ENCODE measurements at regions not wholly inside any gene's neighbourhood (a gene's known extent, or its start where the extent isn't known, plus 50 kb on each side); places are given as distances from the start of the nearest gene placed in this dataset.
"Not testable (repeated sequence)": the region's sequence is repeated elsewhere in the genome, so short reads cannot be mapped to it uniquely, and the experiment has no call there.

DNA sequence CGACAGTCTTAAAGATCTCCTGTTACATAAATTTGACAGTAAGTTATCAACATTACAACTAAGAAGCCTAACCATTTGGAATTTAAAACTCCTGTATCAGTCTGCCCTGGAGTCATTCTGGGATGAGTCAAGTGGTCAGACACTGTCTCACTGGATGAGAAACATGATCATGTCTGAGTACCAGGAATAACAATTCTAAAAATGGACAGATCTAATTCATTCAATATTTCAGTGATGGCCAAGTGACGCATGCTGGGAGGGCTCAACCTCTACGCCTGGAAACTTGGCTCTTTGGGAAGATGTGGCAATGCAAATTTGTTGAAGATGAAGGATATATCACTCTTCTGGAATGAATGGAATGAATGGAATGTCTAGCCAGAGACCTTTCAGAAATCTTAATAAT lies 1427.2 kb downstream of the STIM2 start:
- H3K36me3 ChIP-seq: no peaks in the 10 kb centered on the region
- DNase-seq: no peak
- no peak overlapping the region for H3K4me3 ChIP-seq
- no peaks in the 10 kb centered on the region for H3K4me1 ChIP-seq
- no peaks in the 10 kb centered on the region for H3K9me3 ChIP-seq
- no peak for TF ChIP-seq POLR2A (IDR thresholded peaks at IDR 0.05)
- TF ChIP-seq, protein P1, sequence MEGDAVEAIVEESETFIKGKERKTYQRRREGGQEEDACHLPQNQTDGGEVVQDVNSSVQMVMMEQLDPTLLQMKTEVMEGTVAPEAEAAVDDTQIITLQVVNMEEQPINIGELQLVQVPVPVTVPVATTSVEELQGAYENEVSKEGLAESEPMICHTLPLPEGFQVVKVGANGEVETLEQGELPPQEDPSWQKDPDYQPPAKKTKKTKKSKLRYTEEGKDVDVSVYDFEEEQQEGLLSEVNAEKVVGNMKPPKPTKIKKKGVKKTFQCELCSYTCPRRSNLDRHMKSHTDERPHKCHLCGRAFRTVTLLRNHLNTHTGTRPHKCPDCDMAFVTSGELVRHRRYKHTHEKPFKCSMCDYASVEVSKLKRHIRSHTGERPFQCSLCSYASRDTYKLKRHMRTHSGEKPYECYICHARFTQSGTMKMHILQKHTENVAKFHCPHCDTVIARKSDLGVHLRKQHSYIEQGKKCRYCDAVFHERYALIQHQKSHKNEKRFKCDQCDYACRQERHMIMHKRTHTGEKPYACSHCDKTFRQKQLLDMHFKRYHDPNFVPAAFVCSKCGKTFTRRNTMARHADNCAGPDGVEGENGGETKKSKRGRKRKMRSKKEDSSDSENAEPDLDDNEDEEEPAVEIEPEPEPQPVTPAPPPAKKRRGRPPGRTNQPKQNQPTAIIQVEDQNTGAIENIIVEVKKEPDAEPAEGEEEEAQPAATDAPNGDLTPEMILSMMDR (IDR thresholded peaks at IDR 0.05): no peak
- no peaks in the 10 kb centered on the region for H3K27me3 ChIP-seq
- H3K27ac ChIP-seq: no peak overlapping the region

DNA sequence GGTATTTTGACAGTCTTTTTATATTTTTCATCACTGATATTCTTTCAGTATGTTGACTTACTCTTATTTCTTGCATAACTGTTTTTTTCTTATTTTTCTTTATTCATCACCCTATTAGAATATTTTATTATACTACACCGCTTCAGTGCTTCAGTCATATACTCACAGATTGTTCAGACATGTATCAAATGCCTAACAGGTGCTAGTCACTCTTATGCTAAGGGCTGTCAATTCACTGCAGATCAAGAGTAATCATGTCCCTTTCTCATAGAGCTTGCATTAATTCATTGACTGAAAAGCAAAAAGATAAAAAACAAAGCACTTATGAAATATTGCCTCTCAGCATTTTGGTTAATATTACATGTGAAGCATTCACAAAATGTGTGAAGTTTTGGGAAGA lies 1435.6 kb downstream of the STIM2 start:
- no peak for TF ChIP-seq POLR2A (IDR thresholded peaks at IDR 0.05)
- TF ChIP-seq, protein P1 (IDR thresholded peaks at IDR 0.05): no peak
- H3K27me3 ChIP-seq: no peaks in the 10 kb centered on the region
- H3K9me3 ChIP-seq: no peaks in the 10 kb centered on the region
- H3K36me3 ChIP-seq: no peaks in the 10 kb centered on the region
- DNase-seq: no peak
- no peak overlapping the region for H3K27ac ChIP-seq
- no peaks in the 10 kb centered on the region for H3K4me1 ChIP-seq
- H3K4me3 ChIP-seq: no peak overlapping the region

DNA sequence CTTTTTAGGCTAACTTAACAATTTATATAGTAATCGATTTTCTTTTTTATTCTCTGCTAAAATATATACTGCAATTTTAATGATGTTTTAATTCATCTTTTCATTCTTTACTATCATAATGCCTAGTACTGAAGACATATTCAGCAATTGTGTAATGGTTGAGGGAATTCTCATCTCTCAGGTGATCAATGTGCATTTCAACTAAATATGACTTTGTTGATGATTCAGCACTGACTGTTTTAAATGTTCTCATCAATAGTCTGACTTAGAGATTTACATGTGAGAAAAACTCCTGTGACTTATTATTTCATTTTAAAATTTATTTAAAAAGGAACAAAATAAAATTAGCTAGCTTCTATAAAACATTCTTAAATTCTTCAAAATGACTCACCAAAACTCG lies 1450.3 kb downstream of the STIM2 start:
- no peak for TF ChIP-seq POLR2A (IDR thresholded peaks at IDR 0.05)
- TF ChIP-seq, protein P1 (IDR thresholded peaks at IDR 0.05): no peak
- no peaks in the 10 kb centered on the region for H3K9me3 ChIP-seq
- H3K4me3 ChIP-seq: no peak overlapping the region
- no peak overlapping the region for H3K27ac ChIP-seq
- DNase-seq: no peak
- H3K4me1 ChIP-seq: no peaks in the 10 kb centered on the region
- H3K27me3 ChIP-seq: no peaks in the 10 kb centered on the region
- no peaks in the 10 kb centered on the region for H3K36me3 ChIP-seq

DNA sequence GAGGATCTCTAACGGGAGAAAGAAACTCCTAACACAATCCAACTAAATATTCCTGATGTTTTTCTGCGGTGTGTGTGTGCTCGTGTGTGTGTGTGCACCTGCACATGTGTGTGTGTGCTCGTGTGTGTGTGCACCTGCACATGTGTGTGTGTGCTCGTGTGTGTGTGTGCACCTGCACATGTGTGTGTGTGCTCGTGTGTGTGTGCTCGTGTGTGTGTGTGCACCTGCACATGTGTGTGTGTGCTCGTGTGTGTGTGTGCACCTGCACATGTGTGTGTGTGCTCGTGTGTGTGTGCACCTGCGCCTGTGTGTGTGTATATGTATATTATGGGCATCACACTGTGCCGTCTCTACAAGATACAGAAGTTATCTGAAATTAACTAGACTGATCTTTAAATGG lies 1451.9 kb downstream of the STIM2 start:
- not testable (repeated sequence) for H3K9me3 ChIP-seq, H3K27me3 ChIP-seq, H3K4me3 ChIP-seq, H3K4me1 ChIP-seq, H3K27ac ChIP-seq, DNase-seq, H3K36me3 ChIP-seq

DNA sequence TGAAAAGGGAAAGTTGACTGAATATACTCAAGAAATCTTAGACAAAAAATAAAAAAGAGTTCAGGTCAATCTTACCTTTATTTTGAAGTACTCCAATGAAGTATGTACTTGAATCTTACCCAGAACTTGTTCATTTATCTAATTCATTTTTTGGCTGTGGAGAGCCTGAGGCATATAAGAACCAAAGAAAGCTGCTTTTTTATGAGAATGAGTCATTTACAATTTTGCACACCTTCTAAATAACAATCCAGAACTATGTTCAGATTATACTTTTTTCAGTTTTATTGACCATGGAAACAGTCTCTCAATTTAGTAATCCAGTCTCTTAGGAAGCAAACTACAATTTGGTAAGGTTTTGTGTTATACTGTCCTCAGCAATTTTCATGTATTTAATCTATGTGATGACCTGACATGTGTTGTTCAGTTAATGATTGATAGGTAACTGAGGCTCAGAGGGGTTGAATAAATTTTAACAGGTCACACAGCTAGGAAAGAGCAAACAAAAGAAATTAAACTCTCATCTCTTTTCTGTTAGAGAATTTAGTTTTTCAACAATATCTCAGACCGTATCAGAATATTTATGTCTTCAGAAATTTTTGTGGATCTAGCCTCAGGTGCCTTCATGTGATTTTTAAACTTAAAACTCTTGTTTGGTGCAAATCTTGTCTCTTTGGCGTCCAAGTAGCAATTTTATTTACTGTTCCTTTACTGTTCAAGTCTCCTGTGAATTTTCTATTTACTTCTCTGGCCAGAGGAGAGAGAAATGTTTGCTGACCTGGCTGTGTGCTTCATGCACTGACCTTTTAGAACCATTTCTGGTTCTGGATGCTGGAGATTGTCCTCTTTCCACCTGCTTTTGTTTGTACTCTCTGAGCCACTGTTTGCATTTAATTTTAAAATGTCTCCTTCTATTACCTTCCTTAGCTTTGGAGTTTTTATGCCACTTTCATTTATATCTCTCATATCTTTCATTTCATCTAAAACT lies 1453.4 kb downstream of the STIM2 start:
- H3K4me3 ChIP-seq: no peak overlapping the region
- TF ChIP-seq POLR2A (IDR thresholded peaks at IDR 0.05): no peak
- TF ChIP-seq, protein P1 (IDR thresholded peaks at IDR 0.05): no peak
- no peak overlapping the region for H3K27ac ChIP-seq
- no peaks in the 10 kb centered on the region for H3K4me1 ChIP-seq
- H3K27me3 ChIP-seq: no peaks in the 10 kb centered on the region
- H3K36me3 ChIP-seq: no peaks in the 10 kb centered on the region
- DNase-seq: no peak
- no peaks in the 10 kb centered on the region for H3K9me3 ChIP-seq

DNA sequence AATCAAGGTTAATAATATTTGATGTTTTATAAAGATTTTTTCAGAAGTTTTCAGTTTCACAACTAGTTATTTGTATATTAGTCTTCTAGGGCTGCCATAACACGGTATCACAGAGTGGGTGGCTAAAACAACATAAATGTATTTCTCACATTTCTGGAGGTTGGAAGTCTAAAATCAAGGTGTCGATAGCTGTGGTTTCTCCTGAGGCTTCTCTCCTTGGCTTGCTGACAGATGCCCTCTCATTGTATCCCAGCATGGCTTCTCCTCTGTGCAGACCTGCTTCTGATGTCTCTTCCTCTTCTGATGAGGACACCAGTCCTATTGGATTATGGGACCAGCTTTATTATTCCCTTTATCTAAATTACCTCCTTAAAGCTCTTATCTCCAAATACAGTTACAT lies 1456.6 kb downstream of the STIM2 start:
- Histone ChIP-seq H3K36me3 (no peaks in the 10 kb centered on the region), H3K4me3 (no peak overlapping the region), H3K27ac (no peak overlapping the region), H3K9me3 (no peaks in the 10 kb centered on the region), H3K27me3 (no peaks in the 10 kb centered on the region), H3K4me1 (no peaks in the 10 kb centered on the region)
- no peak for DNase-seq
- TF ChIP-seq, protein P1 (IDR thresholded peaks at IDR 0.05): no peak
- TF ChIP-seq POLR2A (IDR thresholded peaks at IDR 0.05): no peak
